ENCODE measurements at regions not wholly inside any gene's neighbourhood (a gene's known extent, or its start where the extent isn't known, plus 50 kb on each side); places are given as distances from the start of the nearest gene placed in this dataset.
"Not testable (repeated sequence)": the region's sequence is repeated elsewhere in the genome, so short reads cannot be mapped to it uniquely, and the experiment has no call there.

DNA sequence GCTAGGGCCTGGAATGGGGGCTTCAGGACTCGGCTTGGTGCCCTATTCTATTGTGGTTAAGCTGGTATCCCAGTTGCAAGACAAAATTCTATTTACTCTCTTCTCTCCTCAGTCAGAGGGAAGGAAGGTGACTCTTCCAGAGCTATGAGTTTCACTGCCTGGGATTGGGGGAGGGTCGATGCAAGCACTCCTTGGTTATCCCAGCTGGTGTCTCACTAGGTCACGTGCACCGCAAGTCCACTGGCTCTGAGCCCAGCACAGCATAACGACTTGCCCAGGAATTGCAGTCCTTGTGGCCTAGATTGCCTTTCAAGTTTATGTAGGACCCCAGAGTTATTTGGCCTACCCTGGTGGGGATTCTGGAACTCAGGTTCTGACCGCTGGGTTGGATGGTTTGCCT is 958.8 kb downstream of the IGSF11 start:
- in situ Hi-C loops (cut with MboI; ENCODE audit: low sequenced_read_pairs) = no loop called here

DNA sequence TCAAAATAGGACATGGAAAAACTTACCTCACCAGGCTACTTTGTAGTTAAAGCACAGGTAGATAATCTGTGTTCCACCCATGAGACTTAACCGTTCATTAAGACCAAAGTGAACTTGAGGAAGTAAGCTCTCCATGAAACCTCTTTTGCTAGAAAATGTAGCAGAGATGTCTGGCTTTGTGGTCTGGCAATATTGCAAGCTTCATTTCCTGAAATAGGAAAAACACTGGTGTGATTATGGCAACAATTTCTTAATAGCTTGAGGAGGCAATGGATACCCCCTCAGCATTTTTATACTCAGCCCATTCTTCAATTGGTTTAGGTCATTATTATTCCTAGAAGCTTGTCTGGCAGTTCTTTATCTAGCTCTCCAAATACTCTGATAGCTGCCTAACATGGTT is 957.3 kb downstream of the IGSF11 start:
- in situ Hi-C loops (cut with MboI; ENCODE audit: low sequenced_read_pairs) = no loop called here

- in situ Hi-C loops (cut with MboI; ENCODE audit: low sequenced_read_pairs) = no loop called here
Observed at GRCh38 chr3:118080889-118081288, 953.8 kb downstream of the IGSF11 start.

DNA sequence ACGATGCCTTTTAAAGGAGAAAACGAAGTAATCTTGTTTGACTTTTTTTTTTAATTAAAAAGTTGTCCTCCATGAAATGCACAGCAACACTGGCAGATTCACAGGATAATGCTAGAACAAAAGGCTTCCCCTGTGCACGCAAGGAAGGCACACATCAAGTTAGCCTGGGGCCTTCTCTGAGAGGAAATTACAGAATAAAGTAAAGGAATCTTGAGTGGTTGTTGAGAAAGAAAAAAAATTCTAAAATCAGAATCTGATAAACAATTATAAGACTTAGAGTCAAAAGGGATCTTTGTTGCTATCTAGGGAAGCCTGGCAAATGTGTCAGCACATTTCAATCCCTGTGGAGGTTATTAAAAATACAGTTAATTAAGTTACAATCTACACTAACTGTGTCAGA is 946.0 kb downstream of the IGSF11 start:
- in situ Hi-C loops (cut with MboI; ENCODE audit: low sequenced_read_pairs) = no loop called here

DNA sequence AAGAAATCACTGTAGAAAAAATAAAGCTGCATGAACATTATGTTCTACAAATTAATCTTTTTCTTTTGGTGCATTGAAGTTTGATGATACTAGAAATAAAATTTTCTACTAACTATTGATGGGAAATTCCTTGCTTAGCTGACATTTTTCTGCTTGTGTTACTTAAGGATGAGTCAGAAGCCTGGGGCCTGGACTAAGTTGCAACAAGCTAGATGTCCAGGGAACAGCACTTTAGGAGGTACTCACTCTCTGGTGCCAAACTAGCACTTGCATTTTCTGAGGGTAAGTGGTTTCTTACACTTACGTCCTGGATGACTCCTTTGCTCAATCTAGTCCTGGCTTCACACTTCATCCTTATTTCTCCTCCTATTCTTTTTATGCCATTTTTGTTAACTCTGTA is 945.1 kb downstream of the IGSF11 start:
- in situ Hi-C loops (cut with MboI; ENCODE audit: low sequenced_read_pairs) = no loop called here

DNA sequence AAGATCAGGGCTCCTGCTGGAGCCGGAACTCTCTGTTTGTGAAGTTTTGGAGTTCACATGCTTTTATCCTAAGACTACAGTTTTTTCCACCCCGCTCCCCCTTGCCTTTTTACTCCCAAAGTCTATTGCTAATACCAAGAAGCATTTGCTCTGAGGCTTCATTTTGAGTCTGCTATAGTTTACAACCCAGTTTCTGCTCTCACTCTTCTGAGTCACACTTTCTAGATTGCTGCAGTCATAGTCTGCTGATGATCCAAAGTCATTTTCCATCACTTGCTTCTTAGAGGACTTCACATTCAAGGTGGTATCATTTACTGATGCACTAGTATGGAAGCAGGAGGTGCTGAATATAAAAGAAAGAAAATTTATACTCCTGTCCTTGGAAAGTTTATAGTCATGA is 937.4 kb downstream of the IGSF11 start:
- in situ Hi-C loops (cut with MboI; ENCODE audit: low sequenced_read_pairs) = no loop called here

DNA sequence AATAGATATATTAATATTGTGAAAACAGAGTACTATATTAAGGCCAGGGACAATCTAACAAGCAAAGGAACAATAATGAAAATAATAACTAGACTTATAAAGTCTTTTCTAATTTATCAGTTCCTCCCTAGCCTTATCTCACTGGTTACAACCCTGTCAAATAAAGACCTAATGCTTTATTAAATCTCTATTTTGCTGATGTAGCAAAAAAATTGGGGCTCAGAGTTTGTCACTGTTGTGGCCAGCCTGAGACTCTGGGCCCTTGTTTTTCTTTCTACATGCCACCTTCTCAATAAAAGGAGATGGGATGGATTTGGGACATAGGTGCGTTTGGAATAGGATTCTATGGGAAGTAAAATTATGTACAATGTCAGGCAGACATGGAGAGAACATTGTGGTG is 937.0 kb downstream of the IGSF11 start:
- in situ Hi-C loops (cut with MboI; ENCODE audit: low sequenced_read_pairs) = no loop called here

GRCh38 chr3:118098827-118099226 is 935.8 kb downstream of the IGSF11 start:
- in situ Hi-C loops (cut with MboI; ENCODE audit: low sequenced_read_pairs) = no loop called here

- in situ Hi-C loops (cut with MboI; ENCODE audit: low sequenced_read_pairs) = no loop called here
Observed at GRCh38 chr3:118101891-118102290, 932.8 kb downstream of the IGSF11 start.

DNA sequence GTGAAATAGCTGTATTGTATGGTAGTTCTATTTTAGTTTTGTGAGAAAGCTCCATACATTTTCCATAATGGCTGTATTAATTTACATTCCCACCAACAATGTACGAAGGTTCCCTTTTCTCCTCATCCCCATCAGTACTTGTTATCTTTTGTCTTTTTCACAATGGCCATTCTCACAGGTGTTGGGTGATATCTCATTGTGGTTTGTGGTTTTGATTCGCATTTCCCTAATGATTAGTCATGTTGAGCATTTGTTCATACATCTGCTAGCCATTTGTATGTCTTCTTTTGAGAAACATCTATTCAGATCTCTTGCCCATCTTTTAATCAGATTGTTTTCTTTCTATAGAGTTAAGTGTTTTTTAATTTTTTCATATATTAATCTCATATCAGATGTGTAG is 931.9 kb downstream of the IGSF11 start:
- in situ Hi-C loops (cut with MboI; ENCODE audit: low sequenced_read_pairs) = no loop called here

- in situ Hi-C loops (cut with MboI; ENCODE audit: low sequenced_read_pairs) = no loop called here
Observed at GRCh38 chr3:118108201-118108600, 926.4 kb downstream of the IGSF11 start.

DNA sequence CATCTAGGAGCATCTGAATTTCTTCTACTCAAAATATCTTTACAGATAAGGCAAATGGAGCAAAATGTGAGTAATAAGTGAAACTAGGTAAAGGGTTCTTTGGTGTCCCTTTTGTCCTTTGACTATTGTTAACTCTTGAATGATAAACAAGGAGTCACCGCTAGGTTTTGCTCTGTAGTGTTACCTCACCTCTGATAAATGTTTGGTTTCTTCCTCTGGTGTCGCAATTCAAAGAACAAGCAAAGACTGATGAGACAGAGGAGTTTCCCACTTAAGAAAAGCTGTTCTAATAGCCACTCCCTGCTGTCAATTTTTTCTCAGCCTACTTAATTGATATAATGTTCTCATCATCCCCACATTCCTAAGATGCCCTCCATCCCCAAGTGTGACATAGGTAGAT is 925.9 kb downstream of the IGSF11 start:
- in situ Hi-C loops (cut with MboI; ENCODE audit: low sequenced_read_pairs) = no loop called here

- in situ Hi-C loops (cut with MboI; ENCODE audit: low sequenced_read_pairs) = no loop called here
Observed at GRCh38 chr3:118110211-118110610, 924.4 kb downstream of the IGSF11 start.

DNA sequence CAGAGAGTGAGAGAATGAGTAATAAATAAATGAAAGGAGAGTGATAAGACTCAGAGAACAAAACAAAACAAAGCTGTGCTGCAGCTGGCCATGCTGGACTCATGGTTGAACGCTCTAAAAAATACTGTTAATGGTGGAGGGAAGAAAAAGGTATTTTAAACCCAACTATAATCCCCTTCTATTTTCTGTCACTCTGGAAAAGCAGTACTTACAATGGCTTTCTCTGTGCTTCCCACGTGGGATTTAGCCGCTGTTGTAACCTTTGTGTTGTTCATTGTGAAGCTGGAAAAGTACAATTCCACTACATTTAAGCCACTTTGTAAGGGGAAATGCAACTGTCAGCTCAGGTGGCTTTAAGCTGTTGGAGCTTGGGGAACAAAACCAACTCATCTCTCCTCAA is 917.7 kb downstream of the IGSF11 start:
- in situ Hi-C loops (cut with MboI; ENCODE audit: low sequenced_read_pairs) = no loop called here

DNA sequence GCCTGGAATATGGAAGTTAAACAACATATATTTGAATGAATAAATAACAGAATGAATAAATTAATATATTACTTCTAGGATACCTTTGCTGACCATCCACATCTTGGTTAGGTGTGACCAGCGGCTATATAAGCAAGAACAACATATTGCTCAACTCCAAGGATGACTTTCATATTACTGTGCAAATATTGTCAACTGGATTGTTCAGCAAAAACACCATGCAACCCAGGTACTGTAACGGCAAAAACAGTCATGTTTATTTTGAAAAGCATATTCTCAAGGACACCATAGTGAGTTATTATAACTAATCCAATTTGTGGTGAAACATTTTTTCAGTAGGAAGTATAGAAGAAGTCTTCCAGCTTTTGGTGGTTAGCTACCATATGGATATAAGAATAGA is 907.9 kb downstream of the IGSF11 start:
- in situ Hi-C loops (cut with MboI; ENCODE audit: low sequenced_read_pairs) = no loop called here

DNA sequence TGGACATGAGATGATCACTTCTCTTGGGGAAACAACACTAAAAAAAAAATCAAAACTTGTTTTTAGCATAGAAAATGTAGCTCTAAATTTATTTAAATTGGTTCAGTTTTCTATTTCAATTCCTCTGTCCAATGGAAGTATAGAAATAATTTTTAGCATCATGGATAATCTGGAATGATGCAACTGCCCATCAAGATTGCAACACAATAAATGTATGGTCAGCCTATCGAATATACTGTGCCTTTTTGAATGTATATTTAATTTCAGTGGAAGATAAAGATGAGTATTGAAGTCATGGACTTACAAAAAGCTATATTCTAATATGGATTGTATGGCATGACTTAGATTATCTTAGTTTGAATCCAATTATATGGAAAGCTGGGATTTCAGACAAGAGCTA is 906.7 kb downstream of the IGSF11 start:
- in situ Hi-C loops (cut with MboI; ENCODE audit: low sequenced_read_pairs) = no loop called here

DNA sequence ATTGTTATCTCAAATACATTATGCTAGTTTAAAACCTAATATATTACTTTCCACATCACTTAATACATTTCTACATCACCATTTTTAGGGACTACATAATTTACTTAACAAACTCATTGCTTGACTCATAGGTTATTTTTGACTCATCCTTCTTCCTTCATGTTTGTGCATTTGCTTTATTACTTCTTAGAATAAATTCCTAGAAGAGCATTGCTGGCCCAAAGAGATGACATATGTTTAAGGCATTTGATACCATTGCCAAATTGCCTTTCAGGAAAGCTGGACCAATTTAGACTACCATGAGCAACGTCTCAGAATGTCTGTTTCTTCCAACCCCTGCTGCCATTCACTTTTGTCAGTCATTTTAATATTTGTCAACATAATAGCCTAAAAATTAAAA is 905.8 kb downstream of the IGSF11 start:
- in situ Hi-C loops (cut with MboI; ENCODE audit: low sequenced_read_pairs) = no loop called here

GRCh38 chr3:118137778-118138177 is 896.9 kb downstream of the IGSF11 start:
- in situ Hi-C loops (cut with MboI; ENCODE audit: low sequenced_read_pairs) = no loop called here

- in situ Hi-C loops (cut with MboI; ENCODE audit: low sequenced_read_pairs) = no loop called here
Observed at GRCh38 chr3:118144919-118145318, 889.7 kb downstream of the IGSF11 start.

DNA sequence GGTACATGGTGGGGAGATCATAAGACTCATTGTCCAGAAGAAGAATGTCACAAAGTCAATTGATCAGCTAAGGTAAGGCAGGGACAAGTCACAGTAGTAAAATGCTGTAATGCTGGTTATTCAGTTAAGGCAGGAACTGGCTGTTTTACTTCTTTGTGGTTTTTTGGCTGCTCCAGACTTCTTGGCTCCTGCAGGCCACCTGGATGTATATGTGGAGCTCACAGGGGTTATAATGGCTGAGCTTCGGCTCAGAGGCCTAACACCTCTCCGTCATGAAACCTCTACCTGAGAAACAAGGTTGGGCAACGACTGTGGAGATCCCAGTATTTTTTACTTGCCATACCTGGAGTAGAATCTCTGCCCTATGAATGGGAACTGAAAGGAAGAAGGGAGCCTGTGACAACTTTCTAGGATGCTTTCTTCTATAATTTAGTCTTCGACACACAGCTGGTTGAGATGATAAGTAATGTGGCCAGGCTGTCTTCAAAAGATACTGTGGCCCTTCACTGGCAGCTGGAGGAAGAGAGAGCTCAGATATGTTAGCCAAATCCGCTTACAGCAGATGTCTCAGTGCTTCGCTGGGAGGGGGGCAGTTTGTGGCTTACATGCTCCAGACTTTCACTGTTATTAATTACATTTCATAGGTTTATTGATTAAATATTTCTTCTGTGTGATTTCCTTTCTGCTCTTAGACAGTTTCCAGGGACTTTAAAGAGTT is 887.8 kb downstream of the IGSF11 start:
- in situ Hi-C loops (cut with MboI; ENCODE audit: low sequenced_read_pairs) = no loop called here

- in situ Hi-C loops (cut with MboI; ENCODE audit: low sequenced_read_pairs) = no loop called here
Observed at GRCh38 chr3:118151164-118151563, 883.5 kb downstream of the IGSF11 start.

GRCh38 chr3:118162627-118163588 is 871.7 kb downstream of the IGSF11 start:
- in situ Hi-C loops (cut with MboI; ENCODE audit: low sequenced_read_pairs) = not testable (repeated sequence)
